Gastroesophageal sphincter (tissue), 4 donors: ENCODE measurements at regions not wholly inside any gene's neighbourhood (a gene's known extent, or its start where the extent isn't known, plus 50 kb on each side); places are given as distances from the start of the nearest gene placed in this dataset.

Source experiments
- ATAC-seq: fragments of 150-250 bp; one replicate; pipeline ENCODE4 v1.9.1; 2016; ENCODE audit warnings: mild to moderate bottlenecking, moderate library complexity
- H3K27ac ChIP-seq, 4 donors: fragments of 200-600 bp; sonication (generic) in 3 of 4; 1 replicate in 3 of 4; 2 replicates in 1 of 4; pipeline ENCODE4 v1.5.1; 2016 to 2019
- H3K27me3 ChIP-seq: fragments of 200-600 bp; sonication (generic); one replicate; pipeline ENCODE4 v1.5.1; 2019
- H3K36me3 ChIP-seq, 2 donors: fragments of 200-600 bp; sonication (generic); one replicate each; pipeline ENCODE4 v1.5.1; 2019; ENCODE audit warnings: control low read depth in 1 of 2
- H3K4me1 ChIP-seq, 3 donors: fragments of 200-600 bp; sonication (generic); 1 replicate in 2 of 3; 2 replicates in 1 of 3; pipeline ENCODE4 v1.5.1; 2016 to 2019; ENCODE audit warnings: control low read depth in 2 of 3
- H3K4me3 ChIP-seq, 2 donors: fragments of 200-600 bp; sonication (generic); one replicate each; pipeline ENCODE4 v1.5.1; 2019; ENCODE audit warnings: mild to moderate bottlenecking in 1 of 2, moderate library complexity in 1 of 2
- H3K9me3 ChIP-seq, 3 donors: fragments of 200-600 bp; sonication (generic); one replicate each; pipeline ENCODE4 v1.5.1; 2017 to 2019; ENCODE audit warnings: control low read depth in 2 of 3
- EP300 ChIP-seq: sonication (generic); formaldehyde crosslinking; IDR thresholded peaks from one replicate; pipeline ENCODE4 v1.6.1; 2017; ENCODE audit warnings: antibody characterized with exemption, mild to moderate bottlenecking
- POLR2A ChIP-seq, 2 donors: fragments of 450-650 bp; IDR thresholded peaks; one replicate each; pipeline ENCODE4 v1.6.1; 2017; ENCODE audit warnings: antibody characterized with exemption in 2 of 2, mild to moderate bottlenecking in 2 of 2, moderate library complexity in 1 of 2
- POLR2AphosphoS5 ChIP-seq: sonication (generic); formaldehyde crosslinking; IDR thresholded peaks from one replicate; pipeline ENCODE4 v1.6.1; 2017; ENCODE audit warnings: antibody characterized with exemption
- WGBS, 2 donors: methylation state at CpG; one replicate each; pipeline ENCODE4 v1.1.5; 2018; ENCODE audit warnings: low coverage in 1 of 2; 5-methylcytosine and 5-hydroxymethylcytosine counted together
- TF ChIP-seq, protein P1 (sequence below), 4 experiments: fragments of 200-600 bp in 2 of 4; fragments of 450-650 bp in 2 of 4; sonication (generic) in 1 of 4; IDR thresholded peaks; one replicate each; pipeline ENCODE4 v1.5.1; 2017 to 2019; ENCODE audit warnings: antibody characterized with exemption in 4 of 4, mild to moderate bottlenecking in 2 of 4, moderate library complexity in 2 of 4

DNA sequence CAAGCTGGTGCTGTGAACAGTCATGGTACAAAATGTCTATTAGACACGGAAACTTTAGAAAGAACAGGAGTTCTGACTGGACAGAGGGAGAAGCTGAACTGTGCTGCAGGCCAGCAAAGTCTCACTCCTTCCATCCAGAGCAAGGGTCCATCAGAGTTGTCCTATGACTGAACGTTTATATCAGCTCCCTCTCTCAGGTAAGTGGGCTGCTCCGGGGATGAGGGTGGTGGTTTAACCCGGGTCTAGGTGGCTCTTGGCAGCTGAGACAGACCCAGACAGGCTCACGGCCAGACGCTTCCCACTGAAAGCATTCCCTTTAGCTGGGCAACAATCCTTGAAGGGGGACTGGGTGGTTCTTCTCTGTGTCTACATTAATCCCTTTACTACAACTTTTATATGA lies 385.0 kb upstream of the SMIM31 start:
- 73 to 86% methylated on average over 1 to 4 of the region's 6 CpGs for WGBS, 2 donors
- ATAC-seq = no peak

DNA sequence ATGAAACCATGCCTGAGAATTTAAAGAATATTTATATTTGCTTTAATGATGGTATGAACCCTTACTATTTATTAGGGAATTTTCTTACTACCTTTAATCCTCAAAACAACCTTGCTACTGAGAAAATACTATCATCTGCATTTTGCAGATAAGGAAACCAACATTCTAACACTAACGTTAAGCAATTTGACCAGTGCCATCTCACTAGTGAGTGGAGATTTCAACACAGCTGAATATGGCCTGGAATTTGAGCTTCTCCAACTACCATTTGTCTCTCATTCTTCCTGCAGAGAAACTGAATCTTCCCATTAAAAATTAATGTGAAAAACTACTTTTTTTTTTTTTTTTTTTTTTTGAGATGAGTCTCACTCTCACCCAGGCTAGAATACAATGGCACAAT lies 380.9 kb upstream of the SMIM31 start:
- Histone ChIP-seq H3K9me3 (no peaks in the 10 kb centered on the region), H3K4me1 (no peaks in the 10 kb centered on the region), H3K36me3 (no peaks in the 10 kb centered on the region), H3K27me3 (no peaks in the 10 kb centered on the region), H3K4me3 (no peak overlapping the region), H3K27ac (no peak overlapping the region)
- no peak for ATAC-seq
- WGBS, 2 donors = 67 to 91% methylated on average over 1 of the region's 1 CpG
- no peak for TF ChIP-seq POLR2AphosphoS5
- TF ChIP-seq, protein P1, sequence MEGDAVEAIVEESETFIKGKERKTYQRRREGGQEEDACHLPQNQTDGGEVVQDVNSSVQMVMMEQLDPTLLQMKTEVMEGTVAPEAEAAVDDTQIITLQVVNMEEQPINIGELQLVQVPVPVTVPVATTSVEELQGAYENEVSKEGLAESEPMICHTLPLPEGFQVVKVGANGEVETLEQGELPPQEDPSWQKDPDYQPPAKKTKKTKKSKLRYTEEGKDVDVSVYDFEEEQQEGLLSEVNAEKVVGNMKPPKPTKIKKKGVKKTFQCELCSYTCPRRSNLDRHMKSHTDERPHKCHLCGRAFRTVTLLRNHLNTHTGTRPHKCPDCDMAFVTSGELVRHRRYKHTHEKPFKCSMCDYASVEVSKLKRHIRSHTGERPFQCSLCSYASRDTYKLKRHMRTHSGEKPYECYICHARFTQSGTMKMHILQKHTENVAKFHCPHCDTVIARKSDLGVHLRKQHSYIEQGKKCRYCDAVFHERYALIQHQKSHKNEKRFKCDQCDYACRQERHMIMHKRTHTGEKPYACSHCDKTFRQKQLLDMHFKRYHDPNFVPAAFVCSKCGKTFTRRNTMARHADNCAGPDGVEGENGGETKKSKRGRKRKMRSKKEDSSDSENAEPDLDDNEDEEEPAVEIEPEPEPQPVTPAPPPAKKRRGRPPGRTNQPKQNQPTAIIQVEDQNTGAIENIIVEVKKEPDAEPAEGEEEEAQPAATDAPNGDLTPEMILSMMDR (IDR thresholded peaks at IDR 0.05) = no peak
- TF ChIP-seq EP300 = no peak
- no peak for TF ChIP-seq POLR2A (IDR thresholded peaks at IDR 0.05)

More for the DNA sequence above, 385.0 kb upstream of the SMIM31 start:
- no peak overlapping the region for H3K4me3 ChIP-seq
- H3K9me3 ChIP-seq = no peaks in the 10 kb centered on the region
- no peaks in the 10 kb centered on the region for H3K27me3 ChIP-seq
- no peaks in the 10 kb centered on the region for H3K36me3 ChIP-seq
- TF ChIP-seq POLR2AphosphoS5 = no peak
- TF ChIP-seq, protein P1 (IDR thresholded peaks at IDR 0.05) = no peak
- no peak for TF ChIP-seq EP300
- TF ChIP-seq POLR2A (IDR thresholded peaks at IDR 0.05) = no peak
- no peak overlapping the region for H3K27ac ChIP-seq
- no peaks in the 10 kb centered on the region for H3K4me1 ChIP-seq

DNA sequence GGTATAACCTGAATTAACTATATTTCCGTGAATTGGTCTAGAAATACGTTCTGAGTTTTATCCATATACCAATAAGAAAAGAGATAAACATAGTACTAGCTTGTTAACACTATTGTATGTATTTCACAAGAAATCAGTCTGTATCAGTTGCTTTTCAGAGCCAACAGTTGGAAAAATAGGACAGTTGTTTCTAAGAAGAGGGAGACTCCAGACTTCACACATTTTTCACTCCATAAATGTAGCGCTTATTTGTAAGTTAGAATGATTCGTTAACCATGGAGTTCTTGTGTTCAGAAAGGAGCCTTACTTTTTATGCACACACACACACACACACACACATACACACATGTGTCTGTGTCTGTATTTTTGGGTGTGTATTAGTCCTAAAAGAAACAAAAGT lies 376.7 kb upstream of the SMIM31 start:
- no peaks in the 10 kb centered on the region for H3K4me1 ChIP-seq
- H3K27ac ChIP-seq = no peak overlapping the region
- H3K27me3 ChIP-seq = peaks cover 9% of the 10 kb centered on the region
- 76 to 82% methylated on average over 4 of the region's 4 CpGs for WGBS, 2 donors
- TF ChIP-seq, protein P1 (IDR thresholded peaks at IDR 0.05) = no peak
- TF ChIP-seq POLR2A (IDR thresholded peaks at IDR 0.05) (no peak), EP300 (no peak), POLR2AphosphoS5 (no peak)
- H3K4me3 ChIP-seq = no peak overlapping the region
- no peaks in the 10 kb centered on the region for H3K9me3 ChIP-seq
- no peak for ATAC-seq
- no peaks in the 10 kb centered on the region for H3K36me3 ChIP-seq

DNA sequence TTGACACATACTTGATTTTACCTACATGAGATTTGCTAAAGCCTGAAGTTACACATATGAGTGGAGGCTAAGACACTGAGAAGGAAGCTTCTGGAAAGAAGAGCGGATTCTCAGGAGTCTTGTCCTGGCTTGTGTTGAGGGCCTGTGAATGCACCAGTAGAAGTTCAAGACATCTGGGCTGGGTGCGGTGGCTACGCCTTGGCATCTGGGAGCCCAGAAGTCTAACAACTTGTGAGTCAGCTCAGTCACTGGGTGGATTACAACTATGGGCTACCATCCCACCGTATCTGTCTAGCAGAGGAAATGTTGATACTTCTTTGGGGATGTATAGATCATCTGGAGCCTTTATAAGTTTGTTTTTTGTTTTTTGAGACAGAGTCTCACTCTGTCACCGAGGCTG lies 375.6 kb upstream of the SMIM31 start:
- Histone ChIP-seq H3K4me1 (peaks cover 0 to 8% (median 0%) of the 10 kb centered on the region in 3 donors), H3K36me3 (no peaks in the 10 kb centered on the region), H3K9me3 (no peaks in the 10 kb centered on the region), H3K4me3 (no peak overlapping the region), H3K27me3 (peaks cover 19% of the 10 kb centered on the region), H3K27ac (no peak overlapping the region)
- 73 to 78% methylated on average over 4 to 5 of the region's 5 CpGs for WGBS, 2 donors
- TF ChIP-seq POLR2A (IDR thresholded peaks at IDR 0.05) (no peak), POLR2AphosphoS5 (no peak), EP300 (no peak)
- TF ChIP-seq, protein P1 (IDR thresholded peaks at IDR 0.05) = no peak
- ATAC-seq = no peak

DNA sequence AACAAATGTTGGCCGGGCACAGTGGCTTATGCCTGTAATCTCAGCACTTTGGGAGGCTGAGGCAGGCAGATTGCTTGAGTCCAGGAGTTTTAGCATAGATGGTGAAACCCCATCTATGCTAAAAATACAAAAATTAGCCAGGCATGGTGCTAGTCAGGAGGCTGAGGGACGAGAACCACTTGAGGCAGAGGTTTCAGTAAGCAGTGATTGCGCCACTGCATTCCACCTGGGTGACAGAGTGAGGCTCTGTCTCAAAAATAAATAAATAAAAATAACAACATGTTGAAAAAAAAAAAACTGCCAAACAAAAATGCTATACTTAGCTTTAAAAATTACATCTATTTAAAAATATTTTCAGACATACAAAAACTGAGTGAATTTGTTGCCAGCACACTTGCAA lies 374.2 kb upstream of the SMIM31 start:
- no peak overlapping the region for H3K4me3 ChIP-seq
- no peaks in the 10 kb centered on the region for H3K36me3 ChIP-seq
- H3K4me1 ChIP-seq = peaks cover 0 to 17% (median 0%) of the 10 kb centered on the region in 3 donors
- no peak for ATAC-seq
- no peak overlapping the region for H3K27ac ChIP-seq
- peaks cover 32% of the 10 kb centered on the region for H3K27me3 ChIP-seq
- 78 to 91% methylated on average over 3 of the region's 3 CpGs for WGBS, 2 donors
- TF ChIP-seq POLR2AphosphoS5 = no peak
- TF ChIP-seq EP300 = no peak
- TF ChIP-seq POLR2A (IDR thresholded peaks at IDR 0.05) = no peak
- TF ChIP-seq, protein P1 (IDR thresholded peaks at IDR 0.05) = no peak
- H3K9me3 ChIP-seq = no peaks in the 10 kb centered on the region
